A673 (cell line): ENCODE measurements at regions not wholly inside any gene's neighbourhood (a gene's known extent, or its start where the extent isn't known, plus 50 kb on each side); places are given as distances from the start of the nearest gene placed in this dataset.

Experiments used
- BruUV-seq: library from RNA; stranded (reverse); fragments of 400-500 nt; replicated peaks from 2 replicates; lab custom pipeline; 2021; lab: Mats Ljungman, UMichigan
- CTCF ChIA-PET: fragments of 300-600 bp; sonication (Branson Sonifier 250); formaldehyde crosslinking; loops from one replicate; lab custom pipeline; 2022; ENCODE audit warnings: antibody characterized with exemption; lab: Charles Lee
- POLR2A ChIA-PET: fragments of 300-600 bp; sonication (Branson Sonifier 250); formaldehyde crosslinking; loops from one replicate; lab custom pipeline; 2022; ENCODE audit warnings: antibody characterized with exemption; ENCODE audit not compliant: low non-redundant PET; lab: Charles Lee
- DNase-seq: peaks from one replicate; pipeline ENCODE4 v3.0.0-alpha.2; 2015; ENCODE audit warnings: low spot score
- H3K27ac ChIP-seq: fragments of 200-600 bp; sonication (generic); 2 replicates; pipeline ENCODE4 v1.5.1; 2016; ENCODE audit warnings: mixed run types, low read depth, mild to moderate bottlenecking, mixed read lengths, antibody characterized with exemption, low read length; ENCODE audit not compliant: poor library complexity, severe bottlenecking
- H3K27me3 ChIP-seq: fragments of 200-600 bp; sonication (generic); replicated peaks from 2 replicates; pipeline ENCODE4 v1.6.1; 2017; ENCODE audit warnings: mixed run types, low read depth, mild to moderate bottlenecking, mixed read lengths, antibody characterized with exemption, low read length; ENCODE audit not compliant: insufficient read depth, poor library complexity
- H3K36me3 ChIP-seq: fragments of 200-600 bp; sonication (generic); 2 replicates; pipeline ENCODE4 v1.6.1; 2016; ENCODE audit warnings: mixed run types, mild to moderate bottlenecking, mixed read lengths, antibody characterized with exemption, low read length; ENCODE audit not compliant: insufficient read depth, poor library complexity, severe bottlenecking
- H3K4me1 ChIP-seq: fragments of 200-600 bp; sonication (generic); 2 replicates; pipeline ENCODE4 v1.6.1; 2017; ENCODE audit warnings: mixed run types, mild to moderate bottlenecking, mixed read lengths, antibody characterized with exemption, low read length; ENCODE audit not compliant: insufficient read depth, poor library complexity, severe bottlenecking
- H3K4me3 ChIP-seq: fragments of 200-600 bp; sonication (generic); 2 replicates; pipeline ENCODE4 v1.5.1; 2016; ENCODE audit warnings: low read depth, mixed run types, mild to moderate bottlenecking, mixed read lengths, low read length; ENCODE audit not compliant: poor library complexity, severe bottlenecking
- H3K9me3 ChIP-seq: fragments of 200-600 bp; sonication (generic); 2 replicates; pipeline ENCODE4 v1.6.1; 2016; ENCODE audit warnings: mixed run types, low read depth, mild to moderate bottlenecking, mixed read lengths, antibody characterized with exemption, low read length; ENCODE audit not compliant: poor library complexity, severe bottlenecking
- CTCF ChIP-seq: fragments of 300-800, 200-600 bp; sonication (generic); conservative IDR thresholded peaks from 2 replicates; pipeline ENCODE4 v1.5.1; 2017; ENCODE audit warnings: low read depth, mild to moderate bottlenecking, antibody characterized with exemption, low read length, moderate library complexity, mixed read lengths
- EZH2 ChIP-seq: fragments of 200-600 bp; sonication (generic); IDR thresholded peaks from 2 replicates; pipeline ENCODE4 v1.6.1; 2017; ENCODE audit warnings: borderline replicate concordance, low read depth, mild to moderate bottlenecking, mixed read lengths, antibody characterized with exemption, low read length; ENCODE audit not compliant: poor library complexity, severe bottlenecking
- intact Hi-C: fragments of 100-400 bp; cut with micrococcal nuclease; formaldehyde crosslinking; loops from one replicate; pipeline ENCODE4 v1.10.0; 2022; ENCODE audit not compliant: unreplicated experiment

GRCh38 chr10:121323443-121323842, 274.8 kb downstream of the FGFR2 start:
- Histone ChIP-seq H3K27me3 (peaks cover 30% of the 10 kb centered on the region), H3K4me3 (no peak overlapping the region), H3K27ac (no peak overlapping the region), H3K9me3 (no peaks in the 10 kb centered on the region), H3K36me3 (no peaks in the 10 kb centered on the region), H3K4me1 (no peaks in the 10 kb centered on the region)
- ChIA-PET POLR2A (no interaction called here), CTCF (no interaction called here)
- intact Hi-C loops: no loop called here
- DNase-seq: no peak
- TF ChIP-seq EZH2 (no peak), CTCF (no peak)
- BruUV-seq: no TSS peak

GRCh38 chr10:121324678-121325213, 273.5 kb downstream of the FGFR2 start:
- Histone ChIP-seq H3K27me3 (peaks cover 26% of the 10 kb centered on the region), H3K36me3 (no peaks in the 10 kb centered on the region), H3K9me3 (no peaks in the 10 kb centered on the region), H3K4me1 (no peaks in the 10 kb centered on the region), H3K27ac (no peak overlapping the region), H3K4me3 (no peak overlapping the region)
- no peak for DNase-seq
- no TSS peak for BruUV-seq
- no peak for TF ChIP-seq EZH2
- no peak for TF ChIP-seq CTCF
- POLR2A ChIA-PET: no interaction called here
- CTCF ChIA-PET: no interaction called here
- intact Hi-C loops: no loop called here

GRCh38 chr10:121325490-121326231, 272.6 kb downstream of the FGFR2 start:
- no peak for DNase-seq
- Histone ChIP-seq H3K4me1 (no peaks in the 10 kb centered on the region), H3K4me3 (no peak overlapping the region), H3K36me3 (no peaks in the 10 kb centered on the region), H3K27me3 (peaks cover 26% of the 10 kb centered on the region), H3K9me3 (no peaks in the 10 kb centered on the region), H3K27ac (no peak overlapping the region)
- intact Hi-C loops: no loop called here
- TF ChIP-seq CTCF: no peak
- no peak for TF ChIP-seq EZH2
- no TSS peak for BruUV-seq
- ChIA-PET POLR2A (no interaction called here), CTCF (no interaction called here)
